ENCODE measurements at regions not wholly inside any gene's neighbourhood (a gene's known extent, or its start where the extent isn't known, plus 50 kb on each side); places are given as distances from the start of the nearest gene placed in this dataset.

DNA sequence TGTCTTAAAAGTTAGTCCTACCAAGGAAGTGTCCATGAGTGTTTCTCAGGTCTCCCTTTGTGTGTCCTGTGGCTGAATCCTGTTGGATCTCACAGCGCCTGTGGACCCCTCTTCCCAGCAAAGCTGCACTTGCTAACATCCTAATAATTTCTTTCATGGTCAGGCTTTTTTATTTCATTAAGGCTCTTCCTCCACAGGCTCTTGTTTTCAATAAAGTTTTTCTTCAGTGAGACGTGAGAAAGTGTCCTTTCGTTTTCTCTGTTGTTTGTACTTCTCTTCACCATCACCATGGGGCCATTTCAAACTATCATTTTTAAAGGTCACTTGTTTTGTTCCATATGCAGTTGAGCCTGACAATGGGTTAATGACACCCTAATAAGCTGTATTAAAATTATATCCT is 231.5 kb downstream of the LMO4 start:
- H3K4me1 ChIP-seq (ENCODE audit: control insufficient read depth in 1 of 2, extremely low read depth in 1 of 2, insufficient read depth in 2 of 2, low read length in 2 of 2): no peaks in the 10 kb centered on the region
- H3K27ac Mint-ChIP-seq: no peak overlapping the region
- H3K4me3 Mint-ChIP-seq: no peak overlapping the region
- H3K9me3 ChIP-seq: no peaks in the 10 kb centered on the region
- no peaks in the 10 kb centered on the region for H3K27me3 ChIP-seq (replicated peaks in 1 of 2; ENCODE audit: control insufficient read depth in 2 of 2, extremely low read depth in 1 of 2, insufficient read depth in 2 of 2, low read length in 1 of 2)
- no peak overlapping the region for H3K27ac ChIP-seq (ENCODE audit: low read length)
- no peak for ATAC-seq (replicated peaks in 1 of 4)
- no peaks in the 10 kb centered on the region for H3K36me3 ChIP-seq (ENCODE audit: control insufficient read depth in 2 of 2, extremely low read depth in 1 of 2, insufficient read depth in 1 of 2, low read length in 1 of 2)
- ChIA-PET CTCF (no interaction called here), POLR2A (no interaction called here)
- H3K36me3 Mint-ChIP-seq: no peaks in the 10 kb centered on the region
- H3K4me3 ChIP-seq (ENCODE audit: control insufficient read depth in 1 of 2, extremely low read depth in 1 of 2, low read length in 1 of 2): no peak overlapping the region
- no peaks in the 10 kb centered on the region for H3K9me3 Mint-ChIP-seq
- DNase-seq: no peak
- H3K27me3 Mint-ChIP-seq: no peaks in the 10 kb centered on the region
- WGBS (ENCODE audit: insufficient coverage): 67% methylated on average over 1 of the region's 3 CpGs
- H3K4me1 Mint-ChIP-seq: no peaks in the 10 kb centered on the region

DNA sequence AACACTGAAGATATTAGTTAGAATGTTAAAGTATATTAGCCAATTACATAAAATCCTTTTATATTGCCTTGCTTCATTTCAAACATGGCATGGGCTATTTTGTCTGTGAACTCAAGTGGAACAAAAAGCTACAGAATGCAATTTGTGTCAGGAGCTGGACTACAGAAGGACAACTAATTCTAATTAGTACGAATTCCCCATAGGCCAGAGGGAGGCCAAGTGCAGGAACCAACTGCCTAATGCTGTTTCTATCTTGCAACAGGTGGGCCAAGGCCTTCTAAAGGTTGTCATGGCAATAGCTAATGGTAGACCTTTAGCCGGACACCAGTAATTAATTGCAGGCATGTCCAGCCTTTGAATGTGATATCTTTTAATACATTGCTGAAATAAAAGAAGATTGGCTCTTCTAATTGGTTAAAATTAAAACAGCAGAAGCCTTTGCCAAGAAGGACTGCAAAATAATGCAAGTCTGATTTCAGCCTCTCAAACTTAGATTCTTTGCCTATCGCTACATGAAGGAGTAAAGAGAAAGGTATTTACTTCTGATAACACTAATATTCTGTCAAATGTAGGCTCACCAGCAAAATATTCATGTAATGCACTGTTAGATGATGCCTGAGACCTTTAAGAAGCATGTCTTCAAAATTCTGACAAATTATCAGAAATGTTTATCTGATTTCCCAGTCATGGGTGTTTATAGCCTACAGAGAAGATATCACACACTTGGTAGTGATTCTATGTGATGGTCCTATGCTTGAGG is 232.1 kb downstream of the LMO4 start:
- no peaks in the 10 kb centered on the region for H3K27me3 ChIP-seq (replicated peaks in 1 of 2; ENCODE audit: control insufficient read depth in 2 of 2, extremely low read depth in 1 of 2, insufficient read depth in 2 of 2, low read length in 1 of 2)
- WGBS (ENCODE audit: insufficient coverage): 100% methylated on average over 1 of the region's 3 CpGs

DNA sequence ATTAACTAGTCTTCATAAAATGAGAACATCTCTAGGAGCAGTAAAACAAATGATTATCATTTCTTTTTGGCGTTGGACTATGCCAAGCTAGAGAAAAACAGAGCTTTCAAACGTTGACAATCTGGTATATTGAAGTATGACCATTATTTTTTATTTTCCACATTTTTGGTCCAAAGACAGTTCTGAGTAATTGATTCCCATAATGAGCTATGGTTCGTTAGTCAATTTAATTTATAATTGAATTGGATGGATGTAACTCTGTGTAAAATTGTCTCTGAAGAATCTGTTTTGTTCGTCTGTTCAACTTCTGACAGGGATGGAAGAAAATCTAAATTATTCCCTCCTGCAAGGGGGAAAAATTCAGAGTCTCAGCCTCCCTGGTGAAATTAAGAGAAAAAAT is 234.5 kb downstream of the LMO4 start:
- Mint-ChIP-seq H3K4me1 (no peaks in the 10 kb centered on the region), H3K27ac (no peak overlapping the region), H3K9me3 (no peaks in the 10 kb centered on the region), H3K27me3 (no peaks in the 10 kb centered on the region), H3K4me3 (no peak overlapping the region), H3K36me3 (no peaks in the 10 kb centered on the region)
- Histone ChIP-seq H3K4me3 (ENCODE audit: control insufficient read depth in 1 of 2, extremely low read depth in 1 of 2, low read length in 1 of 2) (no peak overlapping the region), H3K9me3 (no peaks in the 10 kb centered on the region), H3K27ac (ENCODE audit: low read length) (no peak overlapping the region), H3K4me1 (ENCODE audit: control insufficient read depth in 1 of 2, extremely low read depth in 1 of 2, insufficient read depth in 2 of 2, low read length in 2 of 2) (no peaks in the 10 kb centered on the region), H3K36me3 (ENCODE audit: control insufficient read depth in 2 of 2, extremely low read depth in 1 of 2, insufficient read depth in 1 of 2, low read length in 1 of 2) (no peaks in the 10 kb centered on the region), H3K27me3 (replicated peaks in 1 of 2; ENCODE audit: control insufficient read depth in 2 of 2, extremely low read depth in 1 of 2, insufficient read depth in 2 of 2, low read length in 1 of 2) (no peaks in the 10 kb centered on the region)
- ChIA-PET CTCF (interaction anchor here in 1 of 2 donors (0.7 kb wide), 1 partner anchor 14 kb away, joined by 3 read pairs; no protein-coding TSS in a partner anchor), POLR2A (no interaction called here)
- WGBS (ENCODE audit: insufficient coverage): no CpG with 5 or more reads among the region's 4 CpGs
- DNase-seq: no peak
- ATAC-seq (replicated peaks in 1 of 4): no peak

More for the DNA sequence above, 232.1 kb downstream of the LMO4 start:
- H3K27ac Mint-ChIP-seq: no peak overlapping the region
- ATAC-seq (replicated peaks in 1 of 4) (no peak), DNase-seq (no peak)
- H3K27ac ChIP-seq (ENCODE audit: low read length): no peak overlapping the region
- no peaks in the 10 kb centered on the region for H3K4me1 Mint-ChIP-seq
- ChIA-PET CTCF (no interaction called here), POLR2A (no interaction called here)
- no peak overlapping the region for H3K4me3 ChIP-seq (ENCODE audit: control insufficient read depth in 1 of 2, extremely low read depth in 1 of 2, low read length in 1 of 2)
- H3K9me3 ChIP-seq: no peaks in the 10 kb centered on the region
- H3K9me3 Mint-ChIP-seq: no peaks in the 10 kb centered on the region
- H3K4me3 Mint-ChIP-seq: no peak overlapping the region
- no peaks in the 10 kb centered on the region for H3K27me3 Mint-ChIP-seq
- no peaks in the 10 kb centered on the region for H3K36me3 ChIP-seq (ENCODE audit: control insufficient read depth in 2 of 2, extremely low read depth in 1 of 2, insufficient read depth in 1 of 2, low read length in 1 of 2)
- H3K36me3 Mint-ChIP-seq: no peaks in the 10 kb centered on the region
- H3K4me1 ChIP-seq (ENCODE audit: control insufficient read depth in 1 of 2, extremely low read depth in 1 of 2, insufficient read depth in 2 of 2, low read length in 2 of 2): no peaks in the 10 kb centered on the region

DNA sequence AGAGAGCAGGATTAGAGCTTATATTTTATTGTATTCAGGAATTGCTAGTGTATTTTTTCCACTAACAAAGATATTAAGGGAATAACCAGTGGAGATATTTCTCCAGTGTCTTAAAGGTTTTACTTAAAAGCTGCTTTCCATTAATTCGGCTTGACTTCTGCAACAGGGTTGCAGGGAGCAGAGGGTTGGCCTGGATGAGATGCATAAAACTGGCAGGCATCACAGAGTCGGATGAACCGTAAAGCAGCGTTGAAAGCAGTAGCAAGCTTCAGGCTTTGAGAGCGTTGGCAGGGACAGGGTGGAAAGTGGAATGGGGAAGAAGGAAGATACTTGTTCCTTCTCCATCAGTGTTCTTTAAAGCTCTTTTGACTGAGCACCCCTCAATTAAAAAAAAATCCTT is 237.2 kb downstream of the LMO4 start:
- Histone ChIP-seq H3K4me3 (ENCODE audit: control insufficient read depth in 1 of 2, extremely low read depth in 1 of 2, low read length in 1 of 2) (no peak overlapping the region), H3K9me3 (no peaks in the 10 kb centered on the region), H3K27ac (ENCODE audit: low read length) (no peak overlapping the region), H3K4me1 (ENCODE audit: control insufficient read depth in 1 of 2, extremely low read depth in 1 of 2, insufficient read depth in 2 of 2, low read length in 2 of 2) (no peaks in the 10 kb centered on the region), H3K27me3 (replicated peaks in 1 of 2; ENCODE audit: control insufficient read depth in 2 of 2, extremely low read depth in 1 of 2, insufficient read depth in 2 of 2, low read length in 1 of 2) (no peaks in the 10 kb centered on the region), H3K36me3 (ENCODE audit: control insufficient read depth in 2 of 2, extremely low read depth in 1 of 2, insufficient read depth in 1 of 2, low read length in 1 of 2) (no peaks in the 10 kb centered on the region)
- ChIA-PET POLR2A (interaction anchor here in 1 of 2 donors (0.6 kb wide), 1 partner anchor 18 kb away, joined by 3 read pairs; no protein-coding TSS in a partner anchor), CTCF (interaction anchor here in 1 of 2 donors (0.6 kb wide), 1 partner anchor 1984 kb away, joined by 3 read pairs; no protein-coding TSS in a partner anchor)
- no peak overlapping the region for H3K4me3 Mint-ChIP-seq
- DNase-seq: no peak
- no peaks in the 10 kb centered on the region for H3K9me3 Mint-ChIP-seq
- no peaks in the 10 kb centered on the region for H3K4me1 Mint-ChIP-seq
- 94% methylated on average over 2 of the region's 5 CpGs for WGBS (ENCODE audit: insufficient coverage)
- no peaks in the 10 kb centered on the region for H3K36me3 Mint-ChIP-seq
- ATAC-seq (replicated peaks in 1 of 4): no peak
- H3K27me3 Mint-ChIP-seq: no peaks in the 10 kb centered on the region
- no peak overlapping the region for H3K27ac Mint-ChIP-seq

DNA sequence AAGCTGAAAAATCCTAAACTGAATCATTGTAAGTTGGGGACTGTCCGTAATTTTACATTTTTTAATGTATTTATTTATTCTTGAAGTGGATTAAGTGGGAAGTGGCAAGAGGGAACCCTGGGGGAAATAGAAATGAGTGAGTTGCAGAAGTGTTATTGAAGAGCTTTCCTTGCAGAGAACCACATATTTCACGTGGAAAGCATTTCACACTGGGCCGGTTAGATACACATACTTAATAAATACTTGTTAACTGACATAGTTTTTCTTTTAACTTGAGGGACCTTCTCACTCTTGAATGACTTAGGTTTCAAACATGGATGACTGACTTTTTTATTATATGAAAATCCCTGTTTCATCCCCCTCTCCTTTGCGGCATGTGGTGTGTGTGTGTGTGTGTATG is 239.3 kb downstream of the LMO4 start:
- WGBS (ENCODE audit: insufficient coverage): no CpG with 5 or more reads among the region's 4 CpGs

DNA sequence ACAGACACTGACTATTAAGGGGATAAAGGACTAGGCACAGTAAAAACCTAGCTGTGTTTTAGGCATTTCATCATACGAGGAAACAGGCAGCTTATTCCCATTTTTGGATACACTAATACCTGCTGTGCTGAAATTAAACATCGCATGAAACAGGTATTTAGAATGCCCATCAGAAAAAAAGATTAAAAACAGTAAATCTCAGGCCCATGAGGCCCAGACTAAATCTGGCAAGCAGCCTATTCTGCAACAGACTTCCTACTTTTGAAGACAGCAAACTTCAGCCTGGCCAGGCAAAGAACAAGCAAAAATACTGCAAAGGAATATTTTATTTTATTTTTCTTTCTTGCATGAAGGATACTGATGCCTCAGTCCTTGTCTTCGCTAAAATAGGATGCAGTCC is 240.2 kb downstream of the LMO4 start:
- Histone ChIP-seq H3K36me3 (ENCODE audit: control insufficient read depth in 2 of 2, extremely low read depth in 1 of 2, insufficient read depth in 1 of 2, low read length in 1 of 2) (no peaks in the 10 kb centered on the region), H3K4me1 (ENCODE audit: control insufficient read depth in 1 of 2, extremely low read depth in 1 of 2, insufficient read depth in 2 of 2, low read length in 2 of 2) (no peaks in the 10 kb centered on the region), H3K27me3 (replicated peaks in 1 of 2; ENCODE audit: control insufficient read depth in 2 of 2, extremely low read depth in 1 of 2, insufficient read depth in 2 of 2, low read length in 1 of 2) (no peaks in the 10 kb centered on the region), H3K4me3 (ENCODE audit: control insufficient read depth in 1 of 2, extremely low read depth in 1 of 2, low read length in 1 of 2) (no peak overlapping the region), H3K9me3 (no peaks in the 10 kb centered on the region), H3K27ac (ENCODE audit: low read length) (no peak overlapping the region)
- no peaks in the 10 kb centered on the region for H3K36me3 Mint-ChIP-seq
- CTCF ChIA-PET: no interaction called here
- H3K27ac Mint-ChIP-seq: no peak overlapping the region
- no peaks in the 10 kb centered on the region for H3K9me3 Mint-ChIP-seq
- ATAC-seq (replicated peaks in 1 of 4): no peak
- H3K4me1 Mint-ChIP-seq: no peaks in the 10 kb centered on the region
- no peak overlapping the region for H3K4me3 Mint-ChIP-seq
- no peak for DNase-seq
- POLR2A ChIA-PET: no interaction called here
- H3K27me3 Mint-ChIP-seq: peaks cover 0 to 4% of the 10 kb centered on the region in 2 donors
- WGBS (ENCODE audit: insufficient coverage): 51% methylated on average over 3 of the region's 3 CpGs

More for the DNA sequence above, 239.3 kb downstream of the LMO4 start:
- Histone ChIP-seq H3K27ac (ENCODE audit: low read length) (no peak overlapping the region), H3K36me3 (ENCODE audit: control insufficient read depth in 2 of 2, extremely low read depth in 1 of 2, insufficient read depth in 1 of 2, low read length in 1 of 2) (no peaks in the 10 kb centered on the region), H3K4me3 (ENCODE audit: control insufficient read depth in 1 of 2, extremely low read depth in 1 of 2, low read length in 1 of 2) (no peak overlapping the region), H3K9me3 (no peaks in the 10 kb centered on the region), H3K4me1 (ENCODE audit: control insufficient read depth in 1 of 2, extremely low read depth in 1 of 2, insufficient read depth in 2 of 2, low read length in 2 of 2) (no peaks in the 10 kb centered on the region), H3K27me3 (replicated peaks in 1 of 2; ENCODE audit: control insufficient read depth in 2 of 2, extremely low read depth in 1 of 2, insufficient read depth in 2 of 2, low read length in 1 of 2) (no peaks in the 10 kb centered on the region)
- H3K9me3 Mint-ChIP-seq: no peaks in the 10 kb centered on the region
- ATAC-seq (replicated peaks in 1 of 4): no peak
- POLR2A ChIA-PET: no interaction called here
- H3K27ac Mint-ChIP-seq: no peak overlapping the region
- H3K4me3 Mint-ChIP-seq: no peak overlapping the region
- H3K27me3 Mint-ChIP-seq: peaks cover 0 to 4% of the 10 kb centered on the region in 2 donors
- DNase-seq: no peak
- no peaks in the 10 kb centered on the region for H3K36me3 Mint-ChIP-seq
- CTCF ChIA-PET: no interaction called here
- H3K4me1 Mint-ChIP-seq: no peaks in the 10 kb centered on the region

DNA sequence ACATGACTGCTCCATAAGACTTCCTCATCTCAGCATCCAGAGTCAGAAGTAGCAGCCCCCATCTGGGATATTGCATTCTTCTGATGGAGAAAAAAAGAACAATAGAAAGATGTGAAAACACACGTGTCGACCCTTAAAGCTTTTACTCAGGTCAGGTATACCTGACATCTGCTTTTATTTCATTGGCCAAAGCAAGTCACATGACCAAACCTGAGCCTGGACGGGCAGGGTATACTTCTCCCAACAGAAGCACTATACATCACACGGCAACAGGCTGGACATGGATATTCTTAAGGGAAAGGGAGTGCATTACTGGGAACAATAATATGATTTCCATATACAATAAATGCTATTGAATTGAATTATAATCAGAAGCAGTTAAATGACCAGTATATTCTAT is 243.3 kb downstream of the LMO4 start:
- peaks cover 0 to 8% of the 10 kb centered on the region in 2 donors for H3K27me3 Mint-ChIP-seq
- H3K27ac ChIP-seq (ENCODE audit: low read length): no peak overlapping the region
- CTCF ChIA-PET: no interaction called here
- no peak overlapping the region for H3K27ac Mint-ChIP-seq
- H3K4me1 Mint-ChIP-seq: no peaks in the 10 kb centered on the region
- no peaks in the 10 kb centered on the region for H3K36me3 ChIP-seq (ENCODE audit: control insufficient read depth in 2 of 2, extremely low read depth in 1 of 2, insufficient read depth in 1 of 2, low read length in 1 of 2)
- H3K27me3 ChIP-seq (replicated peaks in 1 of 2; ENCODE audit: control insufficient read depth in 2 of 2, extremely low read depth in 1 of 2, insufficient read depth in 2 of 2, low read length in 1 of 2): no peaks in the 10 kb centered on the region
- no peaks in the 10 kb centered on the region for H3K4me1 ChIP-seq (ENCODE audit: control insufficient read depth in 1 of 2, extremely low read depth in 1 of 2, insufficient read depth in 2 of 2, low read length in 2 of 2)
- H3K4me3 Mint-ChIP-seq: no peak overlapping the region
- POLR2A ChIA-PET: no interaction called here
- ATAC-seq (replicated peaks in 1 of 4) (no peak), DNase-seq (no peak)
- H3K9me3 ChIP-seq: no peaks in the 10 kb centered on the region
- H3K9me3 Mint-ChIP-seq: no peaks in the 10 kb centered on the region
- 75% methylated on average over 2 of the region's 4 CpGs for WGBS (ENCODE audit: insufficient coverage)
- no peak overlapping the region for H3K4me3 ChIP-seq (ENCODE audit: control insufficient read depth in 1 of 2, extremely low read depth in 1 of 2, low read length in 1 of 2)
- no peaks in the 10 kb centered on the region for H3K36me3 Mint-ChIP-seq
